Left ventricle myocardium inferior (tissue), 1 donor: ENCODE measurements at regions not wholly inside any gene's neighbourhood (a gene's known extent, or its start where the extent isn't known, plus 50 kb on each side); places are given as distances from the start of the nearest gene placed in this dataset.

Experiments used
- DNase-seq: peaks from one replicate; pipeline ENCODE4 v3.0.0-alpha.2; 2020
- H3K27ac ChIP-seq: fragments of 200-600 bp; replicated peaks from 2 replicates; pipeline ENCODE4 v1.8.0; 2021
- H3K27me3 ChIP-seq: fragments of 200-600 bp; 2 replicates; pipeline ENCODE4 v1.8.0; 2021; ENCODE audit warnings: low read depth
- H3K36me3 ChIP-seq: fragments of 200-600 bp; 2 replicates; pipeline ENCODE4 v1.8.0; 2021
- H3K4me1 ChIP-seq: fragments of 200-600 bp; 2 replicates; pipeline ENCODE4 v1.8.0; 2021
- H3K4me3 ChIP-seq: fragments of 200-600 bp; 2 replicates; pipeline ENCODE4 v1.8.0; 2021; ENCODE audit warnings: mild to moderate bottlenecking, moderate library complexity
- H3K9me3 ChIP-seq: fragments of 200-600 bp; replicated peaks from 2 replicates; pipeline ENCODE4 v1.8.0; 2021
- intact Hi-C: fragments of 100-400 bp; cut with micrococcal nuclease; formaldehyde crosslinking; loops from one replicate; pipeline ENCODE4 v1.11.0; 2022
- TF ChIP-seq, protein P1 (sequence below): fragments of 200-600 bp; IDR thresholded peaks from 2 replicates; pipeline ENCODE4 v1.8.0; 2021; ENCODE audit warnings: antibody characterized with exemption, mild to moderate bottlenecking, borderline replicate concordance
- donor health status: DM: no; HTN: yes; CAD: no; lungs with severe emphysema.

DNA sequence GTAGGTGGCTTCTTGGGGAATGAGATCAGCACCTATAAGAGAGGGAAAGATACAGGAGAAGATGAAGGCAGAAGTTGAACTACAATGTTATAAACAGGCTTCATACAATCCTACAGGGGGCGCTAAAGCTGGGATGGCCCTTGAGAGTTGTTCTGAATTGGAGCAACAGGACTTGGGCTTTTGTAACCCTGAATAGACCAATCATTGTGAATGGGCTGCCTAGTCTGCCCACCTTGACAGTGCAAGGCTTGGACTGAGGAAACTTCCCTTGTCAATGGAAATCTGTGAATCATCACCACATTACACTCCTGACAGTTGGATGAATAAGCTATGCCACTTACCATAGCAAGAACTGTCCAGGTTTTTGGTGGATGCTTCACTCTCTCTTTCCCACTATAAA is 306.1 kb downstream of the KCNC2 start:
- intact Hi-C loops, result no loop called here
- H3K4me3 ChIP-seq, result no peak overlapping the region
- no peaks in the 10 kb centered on the region for H3K36me3 ChIP-seq
- TF ChIP-seq, protein P1, sequence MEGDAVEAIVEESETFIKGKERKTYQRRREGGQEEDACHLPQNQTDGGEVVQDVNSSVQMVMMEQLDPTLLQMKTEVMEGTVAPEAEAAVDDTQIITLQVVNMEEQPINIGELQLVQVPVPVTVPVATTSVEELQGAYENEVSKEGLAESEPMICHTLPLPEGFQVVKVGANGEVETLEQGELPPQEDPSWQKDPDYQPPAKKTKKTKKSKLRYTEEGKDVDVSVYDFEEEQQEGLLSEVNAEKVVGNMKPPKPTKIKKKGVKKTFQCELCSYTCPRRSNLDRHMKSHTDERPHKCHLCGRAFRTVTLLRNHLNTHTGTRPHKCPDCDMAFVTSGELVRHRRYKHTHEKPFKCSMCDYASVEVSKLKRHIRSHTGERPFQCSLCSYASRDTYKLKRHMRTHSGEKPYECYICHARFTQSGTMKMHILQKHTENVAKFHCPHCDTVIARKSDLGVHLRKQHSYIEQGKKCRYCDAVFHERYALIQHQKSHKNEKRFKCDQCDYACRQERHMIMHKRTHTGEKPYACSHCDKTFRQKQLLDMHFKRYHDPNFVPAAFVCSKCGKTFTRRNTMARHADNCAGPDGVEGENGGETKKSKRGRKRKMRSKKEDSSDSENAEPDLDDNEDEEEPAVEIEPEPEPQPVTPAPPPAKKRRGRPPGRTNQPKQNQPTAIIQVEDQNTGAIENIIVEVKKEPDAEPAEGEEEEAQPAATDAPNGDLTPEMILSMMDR, result no peak
- no peak overlapping the region for H3K27ac ChIP-seq
- DNase-seq, result no peak
- H3K4me1 ChIP-seq, result no peaks in the 10 kb centered on the region
- H3K27me3 ChIP-seq, result no peaks in the 10 kb centered on the region
- no peaks in the 10 kb centered on the region for H3K9me3 ChIP-seq

DNA sequence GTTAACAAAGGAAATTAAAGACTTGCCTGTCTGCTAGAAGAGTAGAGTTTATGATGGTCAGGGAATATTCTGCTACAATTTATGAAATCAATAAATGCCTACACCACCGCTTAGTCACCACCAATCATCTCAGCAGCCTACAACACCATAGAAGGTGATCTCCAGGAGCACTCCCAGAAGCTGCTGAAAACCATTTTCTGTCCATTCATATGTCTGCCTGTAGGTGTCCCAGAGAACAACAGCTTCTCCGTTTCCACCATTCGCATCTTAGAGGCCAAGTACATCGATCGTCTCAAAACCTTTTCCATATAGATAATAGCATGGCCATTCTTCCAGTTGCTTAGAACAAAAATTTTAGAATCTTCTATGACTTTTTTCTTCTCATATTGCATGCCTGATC is 303.4 kb downstream of the KCNC2 start:
- intact Hi-C loops, result no loop called here

GRCh38 chr12:74910831-74911230 is 298.8 kb downstream of the KCNC2 start:
- no peak for DNase-seq
- Histone ChIP-seq H3K4me1 (no peaks in the 10 kb centered on the region), H3K9me3 (no peaks in the 10 kb centered on the region), H3K4me3 (no peak overlapping the region), H3K36me3 (no peaks in the 10 kb centered on the region), H3K27me3 (no peaks in the 10 kb centered on the region), H3K27ac (no peak overlapping the region)
- intact Hi-C loops, result no loop called here
- TF ChIP-seq, protein P1, result no peak

More for the DNA sequence above, 303.4 kb downstream of the KCNC2 start:
- Histone ChIP-seq H3K9me3 (no peaks in the 10 kb centered on the region), H3K4me3 (no peak overlapping the region), H3K4me1 (no peaks in the 10 kb centered on the region), H3K27me3 (no peaks in the 10 kb centered on the region), H3K36me3 (no peaks in the 10 kb centered on the region), H3K27ac (no peak overlapping the region)
- no peak for DNase-seq
- TF ChIP-seq, protein P1, result no peak

- TF ChIP-seq, protein P1, result no peak
- no peak for DNase-seq
- Histone ChIP-seq H3K36me3 (no peaks in the 10 kb centered on the region), H3K9me3 (no peaks in the 10 kb centered on the region), H3K4me1 (no peaks in the 10 kb centered on the region), H3K27ac (no peak overlapping the region), H3K4me3 (no peak overlapping the region), H3K27me3 (no peaks in the 10 kb centered on the region)
- intact Hi-C loops, result no loop called here
Observed at GRCh38 chr12:74914378-74914777, 295.3 kb downstream of the KCNC2 start.

- H3K36me3 ChIP-seq, result no peaks in the 10 kb centered on the region
- H3K27me3 ChIP-seq, result no peaks in the 10 kb centered on the region
- H3K4me1 ChIP-seq, result no peaks in the 10 kb centered on the region
- TF ChIP-seq, protein P1, result no peak
- H3K4me3 ChIP-seq, result no peak overlapping the region
- H3K27ac ChIP-seq, result no peak overlapping the region
- no peak for DNase-seq
- intact Hi-C loops, result no loop called here
- no peaks in the 10 kb centered on the region for H3K9me3 ChIP-seq
Observed at GRCh38 chr12:74915718-74916117, 293.9 kb downstream of the KCNC2 start.

DNA sequence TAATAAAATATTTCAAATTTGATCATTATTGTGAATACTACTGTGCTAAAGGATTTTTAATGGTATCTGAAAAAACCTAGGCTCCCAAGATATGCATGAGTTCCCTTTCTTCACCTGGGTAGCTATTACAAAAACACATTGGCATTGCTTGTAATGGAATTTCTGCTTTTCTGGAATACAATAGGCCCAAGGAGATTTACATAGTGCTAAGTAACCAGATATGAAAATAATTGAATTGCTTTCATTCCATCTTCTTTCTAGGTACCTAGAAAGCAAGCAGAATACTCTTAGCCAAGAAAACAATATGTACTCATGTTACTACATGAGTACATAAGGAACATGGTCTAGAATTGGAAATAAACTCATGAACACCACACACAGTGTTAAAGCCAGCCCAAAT is 291.9 kb downstream of the KCNC2 start:
- Histone ChIP-seq H3K36me3 (no peaks in the 10 kb centered on the region), H3K4me3 (no peak overlapping the region), H3K27ac (no peak overlapping the region), H3K4me1 (no peaks in the 10 kb centered on the region), H3K27me3 (no peaks in the 10 kb centered on the region), H3K9me3 (no peaks in the 10 kb centered on the region)
- no peak for DNase-seq
- TF ChIP-seq, protein P1, result no peak
- intact Hi-C loops, result no loop called here
